A549 (cell line): ENCODE measurements at regions not wholly inside any gene's neighbourhood (a gene's known extent, or its start where the extent isn't known, plus 50 kb on each side); places are given as distances from the start of the nearest gene placed in this dataset.

Experiments used
- ATAC-seq, 2 experiments: fragments of 200-7000 bp in 1 of 2; fragments of >200 bp in 1 of 2; cut with Nextera tagmentation in 1 of 2; cut with Tn5 transposase in 1 of 2; 3 replicates each; pipeline versions ENCODE4 v1.8.0 to v1.9.1; 2018 to 2020; ENCODE audit warnings: mild to moderate bottlenecking in 1 of 2, moderate library complexity in 1 of 2
- CTCF ChIA-PET: fragments of 300-600 bp; sonication (Branson Sonifier 250); formaldehyde crosslinking; extraction: SDS; loops from one replicate; lab custom pipeline; 2021; ENCODE audit warnings: antibody characterized with exemption, inconsistent platforms; lab: Yijun Ruan, JAX
- POLR2A ChIA-PET: fragments of 350-600 bp; formaldehyde crosslinking; extraction: SDS; loops from one replicate; lab custom pipeline; 2021; ENCODE audit warnings: antibody characterized with exemption, inconsistent platforms; lab: Yijun Ruan, JAX
- DNase-seq, 2 experiments: peaks; one replicate each; pipeline versions ENCODE4 v3.0.0 to v3.0.0-alpha.2; 2011 to 2016; ENCODE audit warnings: low read depth in 1 of 2, low spot score in 1 of 2
- FAIRE-seq: peaks from 2 replicates; lab custom pipeline; 2011; peaks lifted over from hg19 to GRCh38; lab: Jason Lieb, UNC
- H3K27ac ChIP-seq, 2 experiments: fragments of >200 bp; sonication (Bioruptor Twin); formaldehyde crosslinking; 3 replicates each; pipeline ENCODE4 v1.5.1; 2016 to 2017
- H3K4me1 ChIP-seq: fragments of >200 bp; sonication (Bioruptor Twin); formaldehyde crosslinking; 3 replicates; pipeline ENCODE4 v1.6.1; 2016
- H3K4me2 ChIP-seq: fragments of >200 bp; sonication (Bioruptor Twin); formaldehyde crosslinking; 3 replicates; pipeline ENCODE4 v1.6.1; 2016
- H3K4me3 ChIP-seq: fragments of >200 bp; sonication (Bioruptor Twin); formaldehyde crosslinking; 3 replicates; pipeline ENCODE4 v1.5.1; 2016
- H3K9me3 ChIP-seq: fragments of >200 bp; sonication (Bioruptor Twin); formaldehyde crosslinking; 3 replicates; pipeline ENCODE4 v1.6.1; 2016
- CBX8 ChIP-seq: fragments of 200-600 bp; sonication (generic); IDR thresholded peaks from 2 replicates; pipeline ENCODE4 v1.6.1; 2016
- CEBPB ChIP-seq, 2 experiments: fragments of >200 bp in 1 of 2; sonication (Bioruptor Twin) in 1 of 2; formaldehyde crosslinking in 1 of 2; IDR thresholded peaks; 2 replicates each; pipeline ENCODE4 v1.6.1; 2012 to 2016
- EP300 ChIP-seq, 2 experiments: fragments of >200 bp; sonication (Bioruptor Twin); formaldehyde crosslinking; IDR thresholded peaks; 2 replicates in 1 of 2; 3 replicates in 1 of 2; pipeline ENCODE4 v1.6.1; 2016 to 2017
- ESRRA ChIP-seq: fragments of 150-350 bp; IDR thresholded peaks from 2 replicates; pipeline ENCODE4 v1.6.1; 2014; ENCODE audit warnings: mild to moderate bottlenecking, low read length, borderline replicate concordance
- FOSB ChIP-seq: fragments of 250-450 bp; sonication (Bioruptor Pico); IDR thresholded peaks from 2 replicates; pipeline ENCODE4 v1.5.0; 2020; ENCODE audit warnings: mild to moderate bottlenecking, moderate library complexity
- FOSL2 ChIP-seq, 2 experiments: fragments of 450-650 bp in 1 of 2; fragments of >200 bp in 1 of 2; sonication (Bioruptor Twin) in 1 of 2; formaldehyde crosslinking; IDR thresholded peaks; 2 replicates each; pipeline versions ENCODE4 v1.5.0 to v1.6.1; 2016 to 2020; ENCODE audit warnings: mild to moderate bottlenecking in 1 of 2, moderate library complexity in 1 of 2
- HEYL ChIP-seq: fragments of 250-450 bp; sonication (Bioruptor Pico); IDR thresholded peaks from 2 replicates; pipeline ENCODE4 v1.8.0; 2021; ENCODE audit warnings: mild to moderate bottlenecking, moderate library complexity
- HMGXB4 ChIP-seq: fragments of 250-450 bp; sonication (Bioruptor Pico); IDR thresholded peaks from 2 replicates; pipeline ENCODE4 v1.5.0; 2021; ENCODE audit warnings: mild to moderate bottlenecking, moderate library complexity, borderline replicate concordance
- KDM1A ChIP-seq: fragments of 200-600 bp; sonication (generic); IDR thresholded peaks from 2 replicates; pipeline ENCODE4 v1.6.1; 2016; ENCODE audit warnings: low read depth, mild to moderate bottlenecking
- MAFK ChIP-seq: fragments of 450-650 bp; IDR thresholded peaks from 2 replicates; pipeline ENCODE4 v1.6.1; 2014; ENCODE audit not compliant: partially characterized antibody
- MYC ChIP-seq: IDR thresholded peaks from 2 replicates; pipeline ENCODE4 v1.6.1; 2012; ENCODE audit warnings: mild to moderate bottlenecking, inconsistent platforms, low read length, improper control_type of control experiment, borderline replicate concordance
- NR3C1 ChIP-seq: fragments of >200 bp; sonication (Bioruptor Twin); formaldehyde crosslinking; IDR thresholded peaks from 3 replicates; pipeline ENCODE4 v1.6.1; 2017
- PHF8 ChIP-seq: fragments of 200-600 bp; sonication (generic); IDR thresholded peaks from 2 replicates; pipeline ENCODE4 v1.6.1; 2016; ENCODE audit warnings: low read depth, mild to moderate bottlenecking, antibody characterized with exemption, moderate library complexity, borderline replicate concordance
- POLR2A ChIP-seq: IDR thresholded peaks from 2 replicates; pipeline ENCODE4 v1.6.1; 2012; ENCODE audit warnings: mild to moderate bottlenecking, low read length
- RNF2 ChIP-seq: fragments of 200-600 bp; sonication (generic); IDR thresholded peaks from 2 replicates; pipeline ENCODE4 v1.6.1; 2016; ENCODE audit warnings: low read depth, mild to moderate bottlenecking, antibody characterized with exemption, moderate library complexity, borderline replicate concordance
- SMC3 ChIP-seq: fragments of >200 bp; sonication (Bioruptor Twin); formaldehyde crosslinking; IDR thresholded peaks from 3 replicates; pipeline ENCODE4 v1.6.1; 2018; ENCODE audit warnings: inconsistent platforms
- SREBF2 ChIP-seq: fragments of 450-650 bp; IDR thresholded peaks from 2 replicates; pipeline ENCODE4 v1.6.1; 2014; ENCODE audit warnings: mild to moderate bottlenecking, moderate library complexity
- TFCP2L1 ChIP-seq: fragments of 250-450 bp; sonication (Bioruptor Pico); IDR thresholded peaks from 2 replicates; pipeline ENCODE4 v1.5.0; 2021; ENCODE audit warnings: mild to moderate bottlenecking
- TP53 ChIP-seq: fragments of 250-450 bp; sonication (Bioruptor Pico); IDR thresholded peaks from 2 replicates; pipeline ENCODE4 v1.5.0; 2021; ENCODE audit warnings: mild to moderate bottlenecking, moderate library complexity
- USF2 ChIP-seq: fragments of 450-650 bp; IDR thresholded peaks from 2 replicates; pipeline ENCODE4 v1.6.1; 2014; ENCODE audit warnings: antibody characterized with exemption
- ZFP36 ChIP-seq: fragments of 450-650 bp; IDR thresholded peaks from 2 replicates; pipeline ENCODE4 v1.6.1; 2014; ENCODE audit warnings: borderline replicate concordance; ENCODE audit not compliant: partially characterized antibody
- ZNF302 ChIP-seq: fragments of 250-450 bp; sonication (Bioruptor Pico); IDR thresholded peaks from 2 replicates; pipeline ENCODE4 v1.9.0; 2021; ENCODE audit warnings: inconsistent platforms, mild to moderate bottlenecking, moderate library complexity
- WGBS: methylation state at CpG from one replicate; pipeline ENCODE4 v1.1.6; 2017; ENCODE audit errors: missing lambda C conversion rate; 5-methylcytosine and 5-hydroxymethylcytosine counted together

GRCh38 chrX:78476701-78477100 lies 149.3 kb upstream of the CYSLTR1 start (continued):
- TF ChIP-seq ESRRA, result no peak

GRCh38 chrX:78456909-78457308 lies 129.5 kb upstream of the CYSLTR1 start:
- no peak overlapping the region for H3K27ac ChIP-seq
- H3K4me1 ChIP-seq, result no peaks in the 10 kb centered on the region
- ATAC-seq (no peak), FAIRE-seq (no peak), DNase-seq (no peak)
- H3K9me3 ChIP-seq, result no peaks in the 10 kb centered on the region
- ChIA-PET CTCF (no interaction called here), POLR2A (no interaction called here)
- H3K4me2 ChIP-seq, result no peak overlapping the region
- WGBS, result 17% methylated on average over 1 of the region's 1 CpG
- H3K4me3 ChIP-seq, result no peak overlapping the region
- TF ChIP-seq MAFK, result no peak
- no peak for TF ChIP-seq FOSL2 (IDR thresholded peaks at IDR 0.05)
- no peak for TF ChIP-seq FOSL2 (CRISPR knock-in tag; IDR thresholded peaks at IDR 0.05)
- TF ChIP-seq HMGXB4 (CRISPR knock-in tag), result no peak
- TF ChIP-seq ZFP36, result no peak
- no peak for TF ChIP-seq RNF2
- no peak for TF ChIP-seq HEYL (CRISPR knock-in tag)
- no peak for TF ChIP-seq TP53 (CRISPR knock-in tag)
- no peak for TF ChIP-seq NR3C1
- TF ChIP-seq MYC, result no peak
- no peak for TF ChIP-seq SREBF2
- no peak for TF ChIP-seq CEBPB (IDR thresholded peaks at IDR 0.05)
- no peak for TF ChIP-seq EP300 (IDR thresholded peaks at IDR 0.05)

- Histone ChIP-seq H3K27ac (no peak overlapping the region), H3K4me2 (no peak overlapping the region), H3K4me1 (no peaks in the 10 kb centered on the region), H3K4me3 (no peak overlapping the region), H3K9me3 (no peaks in the 10 kb centered on the region)
- DNase-seq (peak in 1 of 2 experiments; percentile 4), ATAC-seq (peak in 1 of 2 experiments; percentile 54; a peak in 1 of 6 replicates), FAIRE-seq (peak; percentile 95)
- CTCF ChIA-PET, result no interaction called here
- 6% methylated on average over 4 of the region's 4 CpGs for WGBS
- no peak for TF ChIP-seq SMC3
- TF ChIP-seq PHF8, result no peak
- TF ChIP-seq HMGXB4 (CRISPR knock-in tag), result no peak
- no peak for TF ChIP-seq ZNF302 (CRISPR knock-in tag)
- no peak for TF ChIP-seq SREBF2
- TF ChIP-seq CEBPB (IDR thresholded peaks at IDR 0.05), result no peak
- no peak for TF ChIP-seq FOSB (CRISPR knock-in tag)
- TF ChIP-seq TFCP2L1 (CRISPR knock-in tag), result no peak
- no peak for TF ChIP-seq POLR2A
- TF ChIP-seq CBX8, result no peak
- TF ChIP-seq KDM1A, result no peak
- no peak for TF ChIP-seq USF2
- POLR2A ChIA-PET, result no interaction called here
Observed at GRCh38 chrX:78455901-78456300, 128.5 kb upstream of the CYSLTR1 start.
